Activated naive CD4-positive, alpha-beta T cell treated with anti-CD3 and anti-CD28 coated beads for 36 hours (primary cell): ENCODE measurements at regions not wholly inside any gene's neighbourhood (a gene's known extent, or its start where the extent isn't known, plus 50 kb on each side); places are given as distances from the start of the nearest gene placed in this dataset.

ENCODE experiments used
- CTCF ChIA-PET: fragments of 350-600 bp; sonication (Branson Sonifier 250); formaldehyde crosslinking; loops from one replicate; lab custom pipeline; 2021; ENCODE audit warnings: antibody characterized with exemption; lab: Charles Lee
- DNase-seq: peaks from one replicate; pipeline ENCODE4 v3.0.0-alpha.2; 2020
- H3K27ac Mint-ChIP-seq: one replicate; pipeline ENCODE4 v1.8.0; 2021; ENCODE audit warnings: mild to moderate bottlenecking, mixed read lengths
- H3K27me3 Mint-ChIP-seq: one replicate; pipeline ENCODE4 v1.8.0; 2021; ENCODE audit warnings: low read depth, mixed read lengths
- H3K36me3 Mint-ChIP-seq: one replicate; pipeline ENCODE4 v1.8.0; 2021; ENCODE audit warnings: low read depth, mixed read lengths
- H3K4me1 Mint-ChIP-seq: one replicate; pipeline ENCODE4 v1.8.0; 2021; ENCODE audit warnings: low read depth, mixed read lengths
- H3K4me3 Mint-ChIP-seq: one replicate; pipeline ENCODE4 v1.8.0; 2021; ENCODE audit warnings: mild to moderate bottlenecking, moderate library complexity, mixed read lengths
- H3K9me3 Mint-ChIP-seq: one replicate; pipeline ENCODE4 v1.8.0; 2021; ENCODE audit warnings: mixed read lengths
- intact Hi-C: fragments of 100-400 bp; cut with micrococcal nuclease; formaldehyde crosslinking; loops from one replicate; pipeline ENCODE4 v1.15.1; 2023

- Mint-ChIP-seq H3K27ac (no peak overlapping the region), H3K27me3 (peaks cover 12% of the 10 kb centered on the region), H3K36me3 (no peaks in the 10 kb centered on the region), H3K4me3 (no peak overlapping the region), H3K4me1 (no peaks in the 10 kb centered on the region), H3K9me3 (no peaks in the 10 kb centered on the region)
- DNase-seq = no peak
- intact Hi-C loops = no loop called here
- CTCF ChIA-PET = interaction anchor here (1.1 kb wide), 1 partner anchor 23 kb away, joined by 4 read pairs; no protein-coding TSS in a partner anchor
Measured at GRCh38 chr11:93248602-93249001, 50.8 kb upstream of the SLC36A4 start.

- Mint-ChIP-seq H3K9me3 (no peaks in the 10 kb centered on the region), H3K27me3 (peaks cover 17% of the 10 kb centered on the region), H3K4me1 (no peaks in the 10 kb centered on the region), H3K36me3 (no peaks in the 10 kb centered on the region), H3K4me3 (no peak overlapping the region), H3K27ac (no peak overlapping the region)
- CTCF ChIA-PET = interaction anchor here (1.1 kb wide), 1 partner anchor 24 kb away, joined by 4 read pairs; no protein-coding TSS in a partner anchor
- intact Hi-C loops = no loop called here
- DNase-seq = no peak
Measured at GRCh38 chr11:93249459-93250220, 51.8 kb upstream of the SLC36A4 start.

- Mint-ChIP-seq H3K36me3 (no peaks in the 10 kb centered on the region), H3K27me3 (peaks cover 20% of the 10 kb centered on the region), H3K4me1 (no peaks in the 10 kb centered on the region), H3K27ac (no peak overlapping the region), H3K4me3 (no peak overlapping the region), H3K9me3 (no peaks in the 10 kb centered on the region)
- CTCF ChIA-PET = no interaction called here
- DNase-seq = no peak
- intact Hi-C loops = no loop called here
Measured at GRCh38 chr11:93250326-93250725, 52.5 kb upstream of the SLC36A4 start.

- H3K9me3 Mint-ChIP-seq = no peaks in the 10 kb centered on the region
- no peaks in the 10 kb centered on the region for H3K36me3 Mint-ChIP-seq
- no peak overlapping the region for H3K4me3 Mint-ChIP-seq
- H3K4me1 Mint-ChIP-seq = no peaks in the 10 kb centered on the region
- H3K27ac Mint-ChIP-seq = no peak overlapping the region
- CTCF ChIA-PET = no interaction called here
- peaks cover 19% of the 10 kb centered on the region for H3K27me3 Mint-ChIP-seq
- DNase-seq = no peak
- intact Hi-C loops = no loop called here
Measured at GRCh38 chr11:93251922-93252321, 54.1 kb upstream of the SLC36A4 start.

- H3K9me3 Mint-ChIP-seq = no peaks in the 10 kb centered on the region
- no peaks in the 10 kb centered on the region for H3K36me3 Mint-ChIP-seq
- H3K27me3 Mint-ChIP-seq = peaks cover 20% of the 10 kb centered on the region
- no peak for DNase-seq
- intact Hi-C loops = no loop called here
- H3K4me1 Mint-ChIP-seq = no peaks in the 10 kb centered on the region
- no peak overlapping the region for H3K27ac Mint-ChIP-seq
- CTCF ChIA-PET = no interaction called here
- no peak overlapping the region for H3K4me3 Mint-ChIP-seq
Measured at GRCh38 chr11:93253111-93253510, 55.3 kb upstream of the SLC36A4 start.

DNA sequence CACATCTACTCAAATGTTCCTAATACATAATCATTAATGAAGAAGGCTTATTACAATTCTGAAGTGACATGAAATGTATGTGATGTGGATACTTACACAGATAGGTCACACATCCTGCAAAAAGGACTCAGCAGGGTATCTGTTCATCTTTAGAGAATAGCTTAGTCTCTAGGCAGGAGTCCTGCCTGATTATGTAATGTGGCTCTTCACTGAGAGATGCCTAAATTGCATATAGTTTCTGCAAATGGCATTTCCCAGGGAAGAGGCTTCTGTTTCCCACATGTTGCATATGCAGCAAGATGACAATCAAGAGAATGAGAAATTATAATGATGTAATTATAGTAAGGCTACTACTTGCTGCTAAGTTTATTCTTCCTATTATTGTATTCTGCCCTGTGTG lies 58.8 kb upstream of the SLC36A4 start:
- peaks cover 24% of the 10 kb centered on the region for H3K27me3 Mint-ChIP-seq
- H3K36me3 Mint-ChIP-seq = no peaks in the 10 kb centered on the region
- CTCF ChIA-PET = no interaction called here
- intact Hi-C loops = no loop called here
- no peak overlapping the region for H3K27ac Mint-ChIP-seq
- DNase-seq = no peak
- peaks cover 9% of the 10 kb centered on the region for H3K9me3 Mint-ChIP-seq
- H3K4me1 Mint-ChIP-seq = no peaks in the 10 kb centered on the region
- H3K4me3 Mint-ChIP-seq = no peak overlapping the region

DNA sequence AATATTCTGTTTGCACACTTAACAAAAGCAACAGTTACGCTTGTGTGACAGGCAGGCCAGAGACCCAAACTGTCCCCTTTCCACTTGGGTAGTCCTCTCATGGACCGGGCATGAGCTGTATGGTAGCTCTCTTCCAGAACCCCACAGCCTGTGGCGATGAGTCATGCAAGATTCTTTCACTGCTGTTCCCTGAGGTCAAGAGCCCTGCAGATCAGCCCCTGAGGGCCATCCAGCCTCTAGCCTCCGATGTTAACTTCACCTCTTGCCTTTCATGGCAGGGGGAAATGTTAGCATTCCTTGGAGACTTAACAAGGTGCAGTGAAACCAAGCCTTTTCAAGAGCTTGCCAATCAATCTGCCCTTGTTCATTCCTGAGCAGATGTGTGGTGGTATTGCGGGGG lies 63.2 kb upstream of the DEUP1 start:
- no peaks in the 10 kb centered on the region for H3K36me3 Mint-ChIP-seq
- no peak overlapping the region for H3K27ac Mint-ChIP-seq
- no peak for DNase-seq
- peaks cover 11% of the 10 kb centered on the region for H3K27me3 Mint-ChIP-seq
- H3K4me3 Mint-ChIP-seq = no peak overlapping the region
- CTCF ChIA-PET = interaction anchor here (0.6 kb wide), 1 partner anchor 77 kb away, joined by 3 read pairs; no protein-coding TSS in a partner anchor
- intact Hi-C loops = no loop called here
- peaks cover 10% of the 10 kb centered on the region for H3K9me3 Mint-ChIP-seq
- no peaks in the 10 kb centered on the region for H3K4me1 Mint-ChIP-seq

DNA sequence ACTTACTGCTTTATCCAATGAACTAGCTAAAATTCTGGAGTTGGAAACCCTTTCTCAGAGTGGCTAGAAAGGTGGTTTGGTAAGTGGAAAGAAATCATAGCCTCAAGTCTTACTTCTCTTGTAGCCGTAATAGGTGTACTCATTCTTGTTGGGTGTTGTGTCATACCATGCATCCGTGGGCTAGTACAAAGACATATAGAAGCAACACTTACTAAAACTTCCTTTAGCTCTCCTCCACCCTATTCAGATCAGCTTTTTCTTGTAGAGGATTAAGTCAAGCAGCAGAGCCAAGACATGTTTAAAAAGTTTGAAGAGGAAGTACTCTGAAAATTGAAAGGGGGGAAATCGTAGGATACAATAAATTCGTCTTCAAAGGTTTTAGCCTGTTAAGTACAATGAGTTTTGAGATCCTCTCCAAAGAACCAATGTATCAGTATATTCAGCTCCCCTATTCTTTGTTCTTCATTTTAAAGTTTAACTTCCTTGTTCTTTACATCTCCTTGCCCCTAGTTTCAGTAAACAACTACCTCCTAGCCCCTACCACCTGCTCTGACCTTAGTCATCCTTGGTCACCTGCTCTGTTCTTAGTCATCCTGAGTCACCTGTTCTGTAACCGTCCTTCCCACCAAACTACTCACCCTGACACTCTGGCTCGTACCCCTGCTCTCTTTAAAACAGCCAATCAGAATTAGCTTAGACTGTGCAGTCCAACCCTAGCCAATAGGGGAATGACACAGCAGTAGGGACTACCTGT lies 62.1 kb upstream of the DEUP1 start:
- Mint-ChIP-seq H3K4me1 (no peaks in the 10 kb centered on the region), H3K4me3 (no peak overlapping the region), H3K9me3 (peaks cover 10% of the 10 kb centered on the region), H3K27me3 (peaks cover 10% of the 10 kb centered on the region), H3K27ac (no peak overlapping the region), H3K36me3 (no peaks in the 10 kb centered on the region)
- no peak for DNase-seq
- CTCF ChIA-PET = interaction anchor here (0.6 to 1.2 kb wide), 2 partner anchors 33 to 305 kb away, joined by 3 read pairs; no protein-coding TSS in a partner anchor
- intact Hi-C loops = no loop called here

DNA sequence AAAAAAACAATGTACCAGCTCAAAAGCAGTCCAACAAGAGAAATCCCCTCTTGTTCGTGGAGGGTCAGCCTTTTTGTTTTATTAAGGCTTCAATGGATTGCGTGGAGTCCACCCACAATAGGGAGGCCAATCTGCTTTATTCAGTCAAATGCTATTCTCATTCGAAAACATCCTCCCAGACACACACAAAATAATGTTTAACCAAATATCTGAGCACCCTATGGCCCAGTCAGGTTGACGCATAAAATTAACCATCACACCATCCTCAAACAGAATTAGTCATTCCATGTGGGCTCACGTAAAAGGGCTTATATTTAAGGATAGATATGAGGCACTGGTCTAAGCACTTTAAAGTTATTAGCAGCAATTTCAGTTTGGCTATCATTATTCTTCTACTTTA lies 58.9 kb upstream of the DEUP1 start:
- H3K4me1 Mint-ChIP-seq = no peaks in the 10 kb centered on the region
- peaks cover 10% of the 10 kb centered on the region for H3K9me3 Mint-ChIP-seq
- no peaks in the 10 kb centered on the region for H3K36me3 Mint-ChIP-seq
- no peak for DNase-seq
- no peak overlapping the region for H3K4me3 Mint-ChIP-seq
- CTCF ChIA-PET = no interaction called here
- no peak overlapping the region for H3K27ac Mint-ChIP-seq
- H3K27me3 Mint-ChIP-seq = peaks cover 10% of the 10 kb centered on the region
- intact Hi-C loops = no loop called here

GRCh38 chr11:93274851-93275250 lies 55.7 kb upstream of the DEUP1 start:
- Mint-ChIP-seq H3K27me3 (peaks cover 4% of the 10 kb centered on the region), H3K9me3 (no peaks in the 10 kb centered on the region), H3K4me1 (no peaks in the 10 kb centered on the region), H3K4me3 (no peak overlapping the region), H3K27ac (no peak overlapping the region), H3K36me3 (no peaks in the 10 kb centered on the region)
- intact Hi-C loops = no loop called here
- CTCF ChIA-PET = no interaction called here
- DNase-seq = no peak

DNA sequence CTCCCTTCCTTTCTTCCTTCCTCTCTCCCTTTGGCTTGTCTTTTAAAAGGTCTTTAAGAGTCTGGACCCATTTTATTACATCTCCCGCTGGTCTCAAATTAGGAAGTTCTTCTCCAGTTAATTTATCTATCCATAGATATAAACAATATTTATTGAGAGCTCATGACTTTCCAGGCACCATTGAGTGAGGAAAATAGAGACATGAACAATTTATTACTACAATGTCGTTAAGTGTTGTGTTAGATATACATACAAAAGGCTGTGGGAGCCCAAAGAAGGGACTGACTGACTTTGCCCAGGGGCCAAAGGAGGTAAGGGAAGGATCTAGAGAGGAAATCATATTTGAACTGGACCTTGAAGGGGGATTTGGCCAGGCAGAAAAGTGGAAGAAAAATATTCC lies 51.6 kb upstream of the DEUP1 start:
- CTCF ChIA-PET = no interaction called here

DNA sequence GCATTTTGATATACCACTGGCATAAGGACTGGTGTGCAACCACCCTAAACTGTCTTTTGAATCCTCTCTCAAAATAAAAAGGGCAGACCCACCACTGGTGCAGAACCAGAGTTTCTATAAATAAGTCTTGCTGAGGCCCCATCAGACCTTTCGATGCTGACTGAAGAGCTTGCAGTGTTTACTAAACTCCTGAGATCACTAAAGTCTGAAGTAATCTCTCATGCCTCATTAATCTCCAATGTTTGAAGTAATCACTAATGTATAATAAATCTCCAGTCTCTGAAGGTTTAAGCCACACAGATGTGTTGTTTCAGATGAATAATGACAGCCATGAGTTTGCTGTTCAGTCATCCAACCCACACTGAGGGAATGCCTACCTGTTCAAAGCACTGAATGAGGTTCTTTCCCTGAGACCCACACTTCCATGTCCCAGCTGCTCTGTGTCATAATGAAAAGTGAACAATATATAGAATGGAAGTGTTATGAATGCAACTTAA lies 50.6 kb upstream of the DEUP1 start:
- Mint-ChIP-seq H3K4me3 (no peak overlapping the region), H3K4me1 (no peaks in the 10 kb centered on the region), H3K9me3 (no peaks in the 10 kb centered on the region), H3K27me3 (no peaks in the 10 kb centered on the region), H3K27ac (no peak overlapping the region), H3K36me3 (no peaks in the 10 kb centered on the region)
- intact Hi-C loops = no loop called here
- CTCF ChIA-PET = no interaction called here
- no peak for DNase-seq

More for the DNA sequence above, 51.6 kb upstream of the DEUP1 start:
- intact Hi-C loops = no loop called here
- Mint-ChIP-seq H3K9me3 (no peaks in the 10 kb centered on the region), H3K4me3 (no peak overlapping the region), H3K27me3 (no peaks in the 10 kb centered on the region), H3K27ac (no peak overlapping the region), H3K36me3 (no peaks in the 10 kb centered on the region), H3K4me1 (no peaks in the 10 kb centered on the region)
- DNase-seq = no peak
